ENCODE measurements at regions not wholly inside any gene's neighbourhood (a gene's known extent, or its start where the extent isn't known, plus 50 kb on each side); places are given as distances from the start of the nearest gene placed in this dataset.

DNA sequence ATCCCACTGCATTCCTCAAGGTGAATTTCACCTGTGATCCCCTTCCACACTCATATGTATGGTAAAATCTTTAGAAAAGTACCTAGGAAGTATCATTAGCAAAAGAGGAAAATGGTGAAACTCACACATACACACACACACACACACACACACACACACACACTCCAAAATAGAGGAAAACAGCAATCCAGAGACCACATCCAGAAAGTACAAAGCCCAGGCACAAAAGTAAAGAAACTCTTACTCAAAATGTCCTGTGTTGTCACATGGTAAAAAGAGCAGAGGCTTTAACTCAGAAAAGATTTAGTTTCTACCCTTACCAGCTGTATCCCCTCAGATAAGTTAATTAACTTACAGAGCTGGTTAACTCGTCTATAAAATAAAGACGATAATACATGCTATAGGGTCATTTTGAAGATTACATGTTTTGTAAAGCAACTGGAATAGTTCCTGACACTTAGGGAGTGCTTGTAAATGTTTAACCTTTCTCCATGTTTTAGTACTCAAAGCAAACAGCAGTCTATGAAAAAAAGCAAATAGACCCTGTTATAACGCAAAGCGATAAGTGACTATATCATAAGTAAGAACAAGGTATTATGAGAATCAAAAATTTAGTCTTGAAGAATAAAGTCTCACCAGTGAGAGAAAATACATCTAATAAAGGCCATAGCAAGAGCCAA is 360.0 kb upstream of the LRATD1 start:
- TF ChIP-seq GATA2 (IDR thresholded peaks at IDR 0.05; ENCODE audit: low read depth, low read length) (no peak), GATA3 (IDR thresholded peaks at IDR 0.05; ENCODE audit: low read depth, low read length) (no peak)

All from SH-SY5Y (cell line).